Transverse colon (tissue), 4 donors: ENCODE measurements at regions not wholly inside any gene's neighbourhood (a gene's known extent, or its start where the extent isn't known, plus 50 kb on each side); places are given as distances from the start of the nearest gene placed in this dataset.

Source experiments
- DNase-seq: peaks from one replicate; pipeline ENCODE4 v3.0.0-alpha.2; 2019
- H3K27ac ChIP-seq, 4 donors: fragments of 200-600 bp; sonication (generic); 2 replicates each; pipeline ENCODE4 v1.5.1; 2016 to 2018; ENCODE audit warnings: inconsistent platforms in 4 of 4
- H3K27me3 ChIP-seq: fragments of 200-600 bp; sonication (generic); 2 replicates; pipeline ENCODE4 v1.5.1; 2017; ENCODE audit warnings: inconsistent platforms
- H3K36me3 ChIP-seq, 4 donors: fragments of 200-600 bp; sonication (generic); 2 replicates each; pipeline ENCODE4 v1.5.1; 2017 to 2019; ENCODE audit warnings: inconsistent platforms in 4 of 4
- H3K4me1 ChIP-seq, 4 donors: fragments of 200-600 bp; sonication (generic); 2 replicates each; pipeline ENCODE4 v1.5.1; 2017 to 2020; ENCODE audit warnings: inconsistent platforms in 4 of 4
- H3K4me3 ChIP-seq, 4 donors: fragments of 200-600 bp; sonication (generic); 1 replicate in 1 of 4; 2 replicates in 3 of 4; pipeline versions ENCODE4 v1.5.1 to v1.6.1; 2017 to 2019; ENCODE audit warnings: inconsistent platforms in 4 of 4
- H3K9me3 ChIP-seq, 2 donors: fragments of 200-600 bp; sonication (generic); 2 replicates each; pipeline ENCODE4 v1.5.1; 2017 to 2019; ENCODE audit warnings: inconsistent platforms in 2 of 2
- EP300 ChIP-seq: sonication (generic); formaldehyde crosslinking; IDR thresholded peaks from one replicate; pipeline ENCODE4 v1.6.1; 2017; ENCODE audit warnings: antibody characterized with exemption, low read depth
- POLR2A ChIP-seq: fragments of 450-650 bp; IDR thresholded peaks from one replicate; pipeline ENCODE4 v1.6.1; 2016; ENCODE audit warnings: antibody characterized with exemption, mild to moderate bottlenecking, moderate library complexity
- POLR2AphosphoS5 ChIP-seq, 3 donors: sonication (generic); formaldehyde crosslinking; IDR thresholded peaks; one replicate each; pipeline ENCODE4 v1.6.1; 2016; ENCODE audit warnings: antibody characterized with exemption in 3 of 3
- WGBS, 2 donors: methylation state at CpG; one replicate each; pipeline ENCODE4 v1.1.5; 2018; ENCODE audit warnings: low coverage in 1 of 2; 5-methylcytosine and 5-hydroxymethylcytosine counted together
- in situ Hi-C, 4 donors: fragments of 200-750 bp; cut with MboI; loops; one replicate each; pipeline versions ENCODE4 v1.15.0 to v1.15.1; 2017; ENCODE audit warnings: low sequenced_read_pairs in 3 of 4, low pct_ligation_motif_present in 1 of 4, low pct_unique_long_range_greater_than_20kb in 1 of 4
- intact Hi-C: fragments of 100-400 bp; cut with DNase I; formaldehyde crosslinking; loops from one replicate; pipeline ENCODE4 v1.15.1; 2023; ENCODE audit warnings: low total_unique reads
- TF ChIP-seq, protein P1 (sequence below), 5 experiments: fragments of 200-600 bp in 3 of 5; fragments of 450-650 bp in 2 of 5; sonication (generic) in 3 of 5; IDR thresholded peaks; 1 replicate in 2 of 5; 2 replicates in 3 of 5; pipeline ENCODE4 v1.5.1; 2016 to 2017; ENCODE audit warnings: antibody characterized with exemption in 5 of 5, inconsistent platforms in 3 of 5, mild to moderate bottlenecking in 2 of 5, moderate library complexity in 1 of 5

DNA sequence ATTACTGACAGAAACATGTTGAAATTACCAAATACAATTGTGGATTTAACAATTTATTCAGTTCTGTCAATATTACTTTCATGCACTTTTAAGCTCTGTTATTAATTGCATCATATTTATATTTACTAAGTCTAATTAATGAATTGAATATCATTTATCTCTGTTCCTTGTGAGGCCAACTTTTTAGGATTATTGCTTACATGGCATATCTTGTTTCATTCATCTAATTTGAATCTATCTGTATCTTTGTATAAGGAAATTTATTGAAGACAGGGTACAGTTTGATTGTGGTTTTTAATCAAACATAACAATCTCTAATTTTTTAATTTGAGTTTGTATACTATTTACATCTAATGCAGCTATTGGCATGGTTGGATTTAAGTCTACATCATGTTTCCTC, 249.9 kb upstream of the GPC6 start:
- Histone ChIP-seq H3K4me1 (no peaks in the 10 kb centered on the region), H3K27ac (no peak overlapping the region), H3K27me3 (no peaks in the 10 kb centered on the region), H3K4me3 (no peak overlapping the region), H3K36me3 (no peaks in the 10 kb centered on the region), H3K9me3 (no peaks in the 10 kb centered on the region)
- intact Hi-C loops (no loop called here), in situ Hi-C loops (no loop called here)
- no peak for DNase-seq
- TF ChIP-seq POLR2AphosphoS5 (IDR thresholded peaks at IDR 0.05) (no peak), POLR2A (no peak), EP300 (no peak)
- TF ChIP-seq, protein P1, sequence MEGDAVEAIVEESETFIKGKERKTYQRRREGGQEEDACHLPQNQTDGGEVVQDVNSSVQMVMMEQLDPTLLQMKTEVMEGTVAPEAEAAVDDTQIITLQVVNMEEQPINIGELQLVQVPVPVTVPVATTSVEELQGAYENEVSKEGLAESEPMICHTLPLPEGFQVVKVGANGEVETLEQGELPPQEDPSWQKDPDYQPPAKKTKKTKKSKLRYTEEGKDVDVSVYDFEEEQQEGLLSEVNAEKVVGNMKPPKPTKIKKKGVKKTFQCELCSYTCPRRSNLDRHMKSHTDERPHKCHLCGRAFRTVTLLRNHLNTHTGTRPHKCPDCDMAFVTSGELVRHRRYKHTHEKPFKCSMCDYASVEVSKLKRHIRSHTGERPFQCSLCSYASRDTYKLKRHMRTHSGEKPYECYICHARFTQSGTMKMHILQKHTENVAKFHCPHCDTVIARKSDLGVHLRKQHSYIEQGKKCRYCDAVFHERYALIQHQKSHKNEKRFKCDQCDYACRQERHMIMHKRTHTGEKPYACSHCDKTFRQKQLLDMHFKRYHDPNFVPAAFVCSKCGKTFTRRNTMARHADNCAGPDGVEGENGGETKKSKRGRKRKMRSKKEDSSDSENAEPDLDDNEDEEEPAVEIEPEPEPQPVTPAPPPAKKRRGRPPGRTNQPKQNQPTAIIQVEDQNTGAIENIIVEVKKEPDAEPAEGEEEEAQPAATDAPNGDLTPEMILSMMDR (IDR thresholded peaks at IDR 0.05), result no peak

DNA sequence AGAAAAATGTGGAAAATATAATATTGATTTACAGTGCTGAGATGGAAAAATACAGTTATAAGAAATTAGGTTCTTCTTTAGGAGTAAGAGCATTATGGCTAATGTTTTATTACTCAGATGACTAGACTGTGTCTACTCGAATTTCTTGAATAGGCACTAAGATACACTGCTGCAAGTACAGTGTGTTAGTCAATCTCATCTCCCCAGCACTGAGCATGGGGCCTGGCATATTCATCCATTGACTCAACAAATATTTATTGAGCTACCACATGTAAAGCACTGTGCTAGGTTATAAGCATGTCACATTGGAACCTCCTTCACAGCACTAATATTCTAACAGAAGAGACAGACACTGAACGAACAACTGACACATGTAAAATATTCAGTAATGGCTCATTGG, 242.5 kb upstream of the GPC6 start:
- intact Hi-C loops, result no loop called here
- WGBS, 2 donors, result 59 to 67% methylated on average over 1 to 2 of the region's 2 CpGs

DNA sequence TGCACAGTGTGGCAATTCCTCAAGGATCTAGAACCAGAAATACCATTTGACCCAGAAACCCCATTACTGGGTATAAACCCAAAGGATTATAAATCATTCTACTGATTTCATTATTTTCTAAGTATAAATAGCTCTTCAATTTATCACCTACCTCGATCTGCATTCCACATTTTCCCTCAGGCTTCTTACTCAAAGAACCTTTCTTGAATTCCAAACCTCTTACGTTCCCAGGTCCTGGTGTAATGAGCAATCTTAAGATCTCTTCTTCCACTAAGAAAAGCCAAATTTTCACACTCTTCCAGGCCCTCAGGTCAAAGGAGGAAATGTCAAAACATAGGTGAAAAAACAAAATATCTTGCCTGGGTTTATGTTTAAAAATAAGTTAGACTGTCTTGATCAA, 237.3 kb upstream of the GPC6 start:
- Histone ChIP-seq H3K4me3 (no peak overlapping the region), H3K9me3 (no peaks in the 10 kb centered on the region), H3K27me3 (no peaks in the 10 kb centered on the region), H3K4me1 (no peaks in the 10 kb centered on the region), H3K36me3 (no peaks in the 10 kb centered on the region), H3K27ac (no peak overlapping the region)
- no peak for DNase-seq
- TF ChIP-seq POLR2AphosphoS5 (IDR thresholded peaks at IDR 0.05), result no peak
- TF ChIP-seq EP300, result no peak
- TF ChIP-seq, protein P1 (IDR thresholded peaks at IDR 0.05), result no peak
- TF ChIP-seq POLR2A, result no peak
- 58 to 63% methylated on average over 2 of the region's 2 CpGs for WGBS, 2 donors
- intact Hi-C loops (no loop called here), in situ Hi-C loops (no loop called here)

More for the DNA sequence above, 242.5 kb upstream of the GPC6 start:
- no peak for TF ChIP-seq EP300
- TF ChIP-seq POLR2A, result no peak
- TF ChIP-seq, protein P1 (IDR thresholded peaks at IDR 0.05), result no peak
- TF ChIP-seq POLR2AphosphoS5 (IDR thresholded peaks at IDR 0.05), result no peak
- Histone ChIP-seq H3K9me3 (no peaks in the 10 kb centered on the region), H3K36me3 (no peaks in the 10 kb centered on the region), H3K4me3 (no peak overlapping the region), H3K27me3 (no peaks in the 10 kb centered on the region), H3K27ac (no peak overlapping the region), H3K4me1 (no peaks in the 10 kb centered on the region)
- no peak for DNase-seq
- in situ Hi-C loops, result no loop called here

DNA sequence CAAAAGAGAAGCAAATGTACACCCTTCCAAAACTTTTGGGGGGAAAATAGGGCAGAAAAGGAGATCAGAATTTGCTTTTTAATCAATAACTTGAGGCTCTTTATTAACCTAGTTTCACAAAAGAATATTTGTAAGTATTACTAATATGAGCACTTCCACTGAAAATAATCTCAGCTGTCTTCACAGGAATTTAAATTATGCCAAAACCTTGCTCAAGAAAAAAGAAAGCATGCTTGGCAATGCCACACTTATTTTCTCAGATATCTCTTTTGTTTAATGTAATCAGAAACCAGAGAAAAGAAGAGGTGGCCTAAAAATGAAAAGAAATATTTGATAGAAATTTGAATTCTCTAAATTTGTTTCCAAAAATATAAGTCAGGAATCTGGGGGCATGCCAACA, 234.9 kb upstream of the GPC6 start:
- no peak for DNase-seq
- H3K4me1 ChIP-seq, result no peaks in the 10 kb centered on the region
- in situ Hi-C loops, result no loop called here
- intact Hi-C loops, result no loop called here
- no peaks in the 10 kb centered on the region for H3K9me3 ChIP-seq
- no peak overlapping the region for H3K27ac ChIP-seq
- no peaks in the 10 kb centered on the region for H3K36me3 ChIP-seq
- no peaks in the 10 kb centered on the region for H3K27me3 ChIP-seq
- H3K4me3 ChIP-seq, result no peak overlapping the region
- TF ChIP-seq POLR2AphosphoS5 (IDR thresholded peaks at IDR 0.05) (no peak), EP300 (no peak), POLR2A (no peak)
- TF ChIP-seq, protein P1 (IDR thresholded peaks at IDR 0.05), result no peak
